Adrenal gland (tissue), 9 donors: ENCODE measurements at regions not wholly inside any gene's neighbourhood (a gene's known extent, or its start where the extent isn't known, plus 50 kb on each side); places are given as distances from the start of the nearest gene placed in this dataset.

Experiments
- DNase-seq, 7 donors: peaks; one replicate each; pipeline ENCODE4 v3.0.0-alpha.2; 2019 to 2020
- H3K27ac ChIP-seq, 5 donors: fragments of 200-600 bp; sonication (generic) in 4 of 5; 1 replicate in 3 of 5; 2 replicates in 2 of 5; pipeline versions ENCODE4 v1.5.1 to v1.8.0; 2016 to 2020; ENCODE audit warnings: mild to moderate bottlenecking in 1 of 5
- H3K27me3 ChIP-seq: fragments of 200-600 bp; 2 replicates; pipeline ENCODE4 v1.8.0; 2021
- H3K36me3 ChIP-seq, 2 donors: fragments of 200-600 bp; replicated peaks in 1 of 2; 1 replicate in 1 of 2; 2 replicates in 1 of 2; pipeline versions ENCODE4 v1.5.1 to v1.8.0; 2018 to 2022
- H3K4me1 ChIP-seq, 2 donors: fragments of 200-600 bp; replicated peaks in 1 of 2; 1 replicate in 1 of 2; 2 replicates in 1 of 2; pipeline versions ENCODE4 v1.5.1 to v1.8.0; 2018 to 2021
- H3K4me3 ChIP-seq, 4 donors: fragments of 200-600 bp; sonication (generic) in 3 of 4; one replicate each; pipeline ENCODE4 v1.5.1; 2016 to 2018
- H3K9me3 ChIP-seq, 3 donors: fragments of 200-600 bp; sonication (generic) in 1 of 3; replicated peaks in 1 of 3; 1 replicate in 2 of 3; 2 replicates in 1 of 3; pipeline versions ENCODE4 v1.5.1 to v1.8.0; 2016 to 2021
- POLR2A ChIP-seq, 2 donors: fragments of 450-650 bp; IDR thresholded peaks; one replicate each; pipeline ENCODE4 v1.6.1; 2017; ENCODE audit warnings: antibody characterized with exemption in 2 of 2, mild to moderate bottlenecking in 2 of 2, moderate library complexity in 1 of 2
- WGBS, 4 donors: extraction: QIAGEN DNeasy Blood & Tissue Kit in 2 of 4; methylation state at CpG; one replicate each; pipeline versions ENCODE4 v1.1.5 to v1.1.7; 2013 to 2017; 5-methylcytosine and 5-hydroxymethylcytosine counted together
- intact Hi-C, 2 donors: fragments of 100-400 bp; cut with DNase I; formaldehyde crosslinking; loops; one replicate each; pipeline versions ENCODE4 v1.14.1 to v1.15.0; 2022 to 2023
- TF ChIP-seq, protein P1 (sequence below), 6 experiments: fragments of 450-650 bp in 4 of 6; fragments of 200-600 bp in 2 of 6; sonication (generic) in 1 of 6; IDR thresholded peaks; 1 replicate in 5 of 6; 2 replicates in 1 of 6; pipeline versions ENCODE4 v1.5.1 to v1.8.0; 2016 to 2021; ENCODE audit warnings: antibody characterized with exemption in 6 of 6, mild to moderate bottlenecking in 2 of 6, moderate library complexity in 1 of 6
- donor health status: healthy with polysubstance abuse.
- donor health status: Bipolar disorder and iron deficiency.
- donor health status: DM: yes; HTN: yes; CAD: no.
- donor health status: DM: no; HTN: no; CAD: no.
- donor health status: DM: no; HTN: no; CAD: no.

DNA sequence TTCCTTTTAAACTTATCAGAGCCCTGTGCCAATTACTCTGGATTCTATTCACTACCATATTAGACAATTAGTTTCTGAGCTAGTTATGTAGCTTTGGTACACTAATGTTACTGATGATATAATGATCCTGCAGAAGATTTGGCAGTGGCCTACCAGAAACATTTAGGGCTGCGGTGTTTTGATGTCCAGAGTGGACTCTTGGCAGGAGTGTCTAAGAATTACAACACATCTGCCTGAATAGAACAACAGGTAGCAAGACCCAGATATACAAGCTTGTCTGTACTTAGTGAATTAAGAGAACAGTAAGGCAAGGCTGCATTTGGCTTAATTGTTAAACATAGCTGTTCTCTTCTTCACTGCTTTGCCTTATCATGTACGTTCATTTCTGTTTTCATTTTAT, 691.6 kb upstream of the FBXO33 start:
- no peak overlapping the region for H3K27ac ChIP-seq
- 59 to 73% (median 70%) methylated on average over 2 of the region's 2 CpGs for WGBS, 4 donors
- no peaks in the 10 kb centered on the region for H3K4me1 ChIP-seq
- H3K4me3 ChIP-seq, result no peak overlapping the region
- DNase-seq, result no peak
- intact Hi-C loops, result no loop called here
- no peaks in the 10 kb centered on the region for H3K9me3 ChIP-seq
- H3K36me3 ChIP-seq, result no peaks in the 10 kb centered on the region
- TF ChIP-seq, protein P1, sequence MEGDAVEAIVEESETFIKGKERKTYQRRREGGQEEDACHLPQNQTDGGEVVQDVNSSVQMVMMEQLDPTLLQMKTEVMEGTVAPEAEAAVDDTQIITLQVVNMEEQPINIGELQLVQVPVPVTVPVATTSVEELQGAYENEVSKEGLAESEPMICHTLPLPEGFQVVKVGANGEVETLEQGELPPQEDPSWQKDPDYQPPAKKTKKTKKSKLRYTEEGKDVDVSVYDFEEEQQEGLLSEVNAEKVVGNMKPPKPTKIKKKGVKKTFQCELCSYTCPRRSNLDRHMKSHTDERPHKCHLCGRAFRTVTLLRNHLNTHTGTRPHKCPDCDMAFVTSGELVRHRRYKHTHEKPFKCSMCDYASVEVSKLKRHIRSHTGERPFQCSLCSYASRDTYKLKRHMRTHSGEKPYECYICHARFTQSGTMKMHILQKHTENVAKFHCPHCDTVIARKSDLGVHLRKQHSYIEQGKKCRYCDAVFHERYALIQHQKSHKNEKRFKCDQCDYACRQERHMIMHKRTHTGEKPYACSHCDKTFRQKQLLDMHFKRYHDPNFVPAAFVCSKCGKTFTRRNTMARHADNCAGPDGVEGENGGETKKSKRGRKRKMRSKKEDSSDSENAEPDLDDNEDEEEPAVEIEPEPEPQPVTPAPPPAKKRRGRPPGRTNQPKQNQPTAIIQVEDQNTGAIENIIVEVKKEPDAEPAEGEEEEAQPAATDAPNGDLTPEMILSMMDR (IDR thresholded peaks at IDR 0.05), result no peak
- TF ChIP-seq POLR2A (IDR thresholded peaks at IDR 0.05), result no peak
- no peaks in the 10 kb centered on the region for H3K27me3 ChIP-seq

DNA sequence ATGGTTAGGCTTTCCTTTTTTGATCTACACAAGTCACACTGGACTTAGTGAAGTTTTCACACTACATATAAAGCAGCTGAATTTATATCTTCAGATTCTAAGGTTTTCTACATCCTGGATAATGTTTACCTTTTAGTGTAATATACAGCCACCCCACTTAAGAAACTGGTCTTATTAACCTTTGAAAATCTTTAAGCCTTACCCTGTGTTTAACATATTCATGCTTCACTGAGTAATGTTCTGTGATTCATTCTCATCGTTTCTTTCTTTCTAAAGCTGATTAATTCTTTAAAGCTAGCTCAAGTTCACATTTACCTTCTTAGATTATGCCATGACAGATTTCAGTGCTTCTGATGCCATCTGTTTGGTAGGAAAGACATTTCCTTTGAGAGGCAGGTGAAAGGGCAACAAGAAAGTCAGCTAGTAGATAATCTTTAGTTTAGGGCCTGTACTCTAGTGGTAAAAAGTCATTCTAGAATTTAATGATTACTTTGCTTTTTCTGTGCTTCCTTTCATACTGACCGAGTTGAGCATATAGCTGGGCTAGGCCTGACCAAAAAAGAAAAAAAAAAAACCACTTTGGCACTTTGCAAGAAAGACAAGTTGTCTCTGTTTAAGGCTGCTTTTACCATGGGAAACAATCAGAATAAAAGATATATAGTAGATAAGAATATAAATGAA, 690.9 kb upstream of the FBXO33 start:
- DNase-seq, result no peak
- intact Hi-C loops, result no loop called here
- WGBS, 4 donors, result 46 to 70% (median 52%) methylated on average over 2 of the region's 2 CpGs

DNA sequence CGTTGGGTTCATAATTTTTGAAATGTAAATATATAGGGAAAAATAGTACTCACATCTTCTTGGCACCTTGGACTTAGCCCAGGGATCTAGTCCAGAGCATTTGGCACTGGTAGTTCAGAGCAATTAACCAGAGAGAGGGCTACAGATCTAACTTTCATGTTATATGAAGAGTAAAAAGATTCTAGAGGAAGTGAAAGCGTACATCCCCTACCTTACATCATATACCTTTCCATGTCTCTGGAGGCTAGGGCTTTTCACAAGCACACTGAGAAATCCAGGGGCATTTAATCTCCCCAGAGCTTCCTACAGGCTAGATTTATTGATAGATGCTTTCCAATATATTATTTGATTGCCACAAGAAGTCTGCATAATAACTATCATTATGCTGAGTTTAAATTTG, 687.5 kb upstream of the FBXO33 start:
- H3K27me3 ChIP-seq, result no peaks in the 10 kb centered on the region
- intact Hi-C loops, result no loop called here
- DNase-seq, result no peak
- H3K36me3 ChIP-seq, result no peaks in the 10 kb centered on the region
- no peaks in the 10 kb centered on the region for H3K9me3 ChIP-seq
- no peaks in the 10 kb centered on the region for H3K4me1 ChIP-seq
- no peak overlapping the region for H3K4me3 ChIP-seq
- WGBS, 4 donors, result 46 to 76% (median 60%) methylated on average over 1 to 2 of the region's 2 CpGs
- H3K27ac ChIP-seq, result no peak overlapping the region
- TF ChIP-seq POLR2A (IDR thresholded peaks at IDR 0.05), result no peak
- TF ChIP-seq, protein P1 (IDR thresholded peaks at IDR 0.05), result no peak

More for the DNA sequence above, 690.9 kb upstream of the FBXO33 start:
- H3K27ac ChIP-seq, result no peak overlapping the region
- H3K27me3 ChIP-seq, result no peaks in the 10 kb centered on the region
- no peaks in the 10 kb centered on the region for H3K4me1 ChIP-seq
- H3K36me3 ChIP-seq, result no peaks in the 10 kb centered on the region
- H3K4me3 ChIP-seq, result no peak overlapping the region
- TF ChIP-seq, protein P1 (IDR thresholded peaks at IDR 0.05), result no peak
- no peak for TF ChIP-seq POLR2A (IDR thresholded peaks at IDR 0.05)
- no peaks in the 10 kb centered on the region for H3K9me3 ChIP-seq

DNA sequence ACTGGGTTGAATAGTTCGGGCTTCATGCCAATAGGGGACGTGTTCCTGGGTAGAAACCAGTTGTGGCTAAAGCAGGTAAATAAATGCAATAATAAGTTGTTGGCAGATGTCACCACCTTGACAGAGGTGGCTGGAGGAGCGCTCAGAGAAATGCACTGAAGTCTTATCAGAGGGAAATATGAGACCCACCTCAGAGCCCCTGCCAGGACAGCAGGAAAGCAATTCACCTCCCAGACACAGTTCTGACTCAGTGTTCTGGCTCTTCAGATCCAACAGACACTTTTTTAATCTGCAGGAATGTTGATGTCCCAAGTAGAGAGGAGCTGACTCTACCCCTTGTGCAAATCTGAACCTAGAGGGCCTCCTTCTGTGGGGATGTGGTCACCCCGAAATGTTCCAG, 687.1 kb upstream of the FBXO33 start:
- DNase-seq, result no peak
- intact Hi-C loops, result no loop called here
- Histone ChIP-seq H3K27ac (no peak overlapping the region), H3K27me3 (no peaks in the 10 kb centered on the region), H3K36me3 (no peaks in the 10 kb centered on the region), H3K4me3 (no peak overlapping the region), H3K9me3 (no peaks in the 10 kb centered on the region), H3K4me1 (no peaks in the 10 kb centered on the region)
- TF ChIP-seq POLR2A (IDR thresholded peaks at IDR 0.05), result no peak
- TF ChIP-seq, protein P1 (IDR thresholded peaks at IDR 0.05), result no peak
- 52 to 72% (median 63%) methylated on average over 4 of the region's 4 CpGs for WGBS, 4 donors
